ENCODE measurements at regions not wholly inside any gene's neighbourhood (a gene's known extent, or its start where the extent isn't known, plus 50 kb on each side); places are given as distances from the start of the nearest gene placed in this dataset.
A peak's percentile ranks its signal among the peaks of the same experiment; 100 is the strongest.

GRCh38 chr20:22507240-22507961, 77.0 kb downstream of the FOXA2 start (continued):
- TF ChIP-seq ETV5 (CRISPR knock-in tag; IDR thresholded peaks at IDR 0.05; ENCODE audit: borderline replicate concordance): no peak; the same call in 1 of the 2 replicates
- no peak for TF ChIP-seq MXD3 (CRISPR knock-in tag; IDR thresholded peaks at IDR 0.05)
- TF ChIP-seq BRCA1 (CRISPR knock-in tag; IDR thresholded peaks at IDR 0.05): no peak
- TF ChIP-seq CAMTA2 (CRISPR knock-in tag; IDR thresholded peaks at IDR 0.05; ENCODE audit: borderline replicate concordance): 0 out of 2 replicates have a peak, but pooled peaks have one; percentile 49
- TF ChIP-seq AKNA (CRISPR knock-in tag; IDR thresholded peaks at IDR 0.05; ENCODE audit: borderline replicate concordance): no peak
- peak; percentile 97 for TF ChIP-seq SALL1 (CRISPR knock-in tag; IDR thresholded peaks at IDR 0.05)
- peak; percentile 82 for TF ChIP-seq RBM22 (optimal IDR thresholded peaks at IDR 0.05; ENCODE audit: low read length)
- TF ChIP-seq KLF15 (CRISPR knock-in tag; IDR thresholded peaks at IDR 0.05; ENCODE audit: borderline replicate concordance): no peak
- TF ChIP-seq SMAD9 (CRISPR knock-in tag; IDR thresholded peaks at IDR 0.05): no peak
- TF ChIP-seq ZNF564 (CRISPR knock-in tag; IDR thresholded peaks at IDR 0.05): no peak
- TF ChIP-seq ISX (CRISPR knock-in tag; conservative IDR thresholded peaks at IDR 0.05): no peak
- no peak; the same call in 1 of the 2 replicates for TF ChIP-seq HNF1A (IDR thresholded peaks at IDR 0.05; ENCODE audit: low read depth)
- TF ChIP-seq HNF1A (CRISPR knock-in tag; IDR thresholded peaks at IDR 0.05; ENCODE audit: borderline replicate concordance): peak; percentile 68; the same call in 1 of the 2 replicates
- TF ChIP-seq NCOR1 (IDR thresholded peaks at IDR 0.05; ENCODE audit: borderline replicate concordance, low read length): peak; percentile 93
- TF ChIP-seq ZNF263 (CRISPR knock-in tag; IDR thresholded peaks at IDR 0.05): no peak; the same call in 1 of the 2 replicates
- TF ChIP-seq RBM39 (IDR thresholded peaks at IDR 0.05; ENCODE audit: low read depth, low read length, poor library complexity, severe bottlenecking): no peak
- no peak for TF ChIP-seq GPBP1L1 (CRISPR knock-in tag; IDR thresholded peaks at IDR 0.05)

Data from HepG2 (cell line).